CD4-positive, alpha-beta T cell treated with Interleukin-15 for 1 hour (primary cell): ENCODE measurements at regions not wholly inside any gene's neighbourhood (a gene's known extent, or its start where the extent isn't known, plus 50 kb on each side); places are given as distances from the start of the nearest gene placed in this dataset.

ENCODE experiments used
- DNase-seq: peaks from one replicate; pipeline ENCODE4 v3.0.0-alpha.2; 2020

DNA sequence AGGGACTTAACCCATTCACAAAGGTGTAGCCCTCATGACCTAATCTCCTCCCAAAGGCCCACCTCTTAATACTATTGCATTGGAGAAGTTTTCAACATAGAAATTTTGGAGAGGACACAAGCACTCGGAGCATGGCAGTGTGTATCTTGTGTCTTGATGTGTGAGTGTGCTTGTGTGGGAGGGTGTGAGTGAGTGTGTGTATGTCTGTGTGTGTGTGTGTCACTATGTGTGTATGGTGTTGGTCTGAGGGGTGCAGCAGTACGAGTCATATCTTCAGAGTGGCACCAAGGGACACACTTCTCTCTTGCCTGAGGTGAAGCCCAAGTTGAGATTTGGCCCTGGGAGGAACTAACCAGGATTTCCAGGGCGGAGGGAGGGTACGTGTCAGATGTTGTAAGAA lies 73.7 kb downstream of the NAV1 start:
- no peak for DNase-seq

DNA sequence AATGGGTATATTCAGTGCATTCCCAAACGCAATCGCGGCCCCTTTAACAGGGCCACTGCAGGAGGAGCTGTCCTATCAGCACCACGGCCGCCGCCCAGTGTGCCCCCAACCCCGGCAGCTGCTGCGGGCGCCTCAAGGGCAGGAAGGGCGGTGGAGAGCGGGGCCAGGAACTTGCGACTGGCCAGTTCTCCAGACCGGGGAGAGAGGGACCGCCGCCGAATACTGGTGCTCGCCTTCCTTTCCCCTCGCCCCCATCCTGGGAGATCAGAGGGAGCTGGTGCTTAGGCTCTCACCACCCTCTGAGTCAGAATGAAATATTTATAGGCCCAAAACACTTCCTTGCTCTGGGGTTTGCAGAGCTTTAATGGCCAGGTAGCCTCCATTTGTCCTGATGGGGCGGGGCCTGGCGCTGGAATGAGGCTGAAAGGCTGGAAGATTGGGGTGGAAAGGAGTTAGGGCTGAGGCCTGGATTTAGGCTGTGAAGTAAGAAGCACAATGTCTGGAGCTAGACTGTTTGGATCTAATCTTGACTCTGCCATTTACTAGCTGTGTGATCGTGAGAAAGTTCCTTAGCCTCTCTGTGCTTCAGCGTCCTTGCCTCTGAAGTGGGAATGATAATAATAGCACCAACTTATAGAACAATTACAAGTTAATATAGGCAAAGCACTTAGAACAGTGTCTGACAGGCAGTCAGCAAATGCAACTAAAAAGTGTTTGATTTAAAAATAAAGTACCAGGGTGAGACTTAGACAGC lies 75.5 kb downstream of the NAV1 start:
- DNase-seq = no peak

DNA sequence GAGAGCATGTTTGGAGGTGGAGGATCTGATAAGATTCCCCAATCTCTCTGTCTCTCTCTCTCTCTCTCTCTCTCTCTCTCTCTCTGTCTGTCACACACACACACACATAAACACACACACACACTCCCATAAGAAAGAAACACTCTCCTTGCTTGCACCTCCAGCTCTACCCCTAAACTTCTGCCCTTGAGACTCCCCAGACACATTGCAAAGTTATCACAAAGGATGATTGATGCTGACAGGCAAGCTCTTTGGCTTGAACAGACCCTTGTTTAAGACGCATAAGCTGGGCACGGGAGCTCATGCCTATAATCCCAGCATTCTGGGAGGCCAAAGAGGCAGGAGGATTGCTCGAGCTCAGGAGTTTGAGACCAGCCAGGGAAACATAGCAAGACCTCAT lies 78.2 kb downstream of the NAV1 start:
- DNase-seq = no peak

DNA sequence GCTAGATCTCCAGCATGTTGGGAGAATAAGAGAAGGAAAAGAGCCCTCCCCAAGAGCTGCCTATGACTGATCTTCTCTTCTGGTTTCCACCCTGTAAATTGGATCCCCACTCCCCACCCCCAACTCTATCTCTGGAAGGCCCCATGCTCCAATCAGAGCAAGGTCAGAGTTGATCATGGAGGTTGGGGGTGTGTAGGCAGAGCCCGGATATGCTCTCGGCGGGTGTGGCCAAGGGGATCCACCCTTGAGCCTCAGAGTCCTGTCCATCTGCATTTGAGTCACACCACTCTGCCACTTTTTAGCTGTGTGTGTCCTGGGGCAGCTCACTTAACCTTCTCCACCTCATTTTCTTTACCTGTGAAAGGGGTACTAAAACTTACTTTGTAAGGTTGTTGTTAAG lies 79.5 kb downstream of the NAV1 start:
- DNase-seq = no peak

DNA sequence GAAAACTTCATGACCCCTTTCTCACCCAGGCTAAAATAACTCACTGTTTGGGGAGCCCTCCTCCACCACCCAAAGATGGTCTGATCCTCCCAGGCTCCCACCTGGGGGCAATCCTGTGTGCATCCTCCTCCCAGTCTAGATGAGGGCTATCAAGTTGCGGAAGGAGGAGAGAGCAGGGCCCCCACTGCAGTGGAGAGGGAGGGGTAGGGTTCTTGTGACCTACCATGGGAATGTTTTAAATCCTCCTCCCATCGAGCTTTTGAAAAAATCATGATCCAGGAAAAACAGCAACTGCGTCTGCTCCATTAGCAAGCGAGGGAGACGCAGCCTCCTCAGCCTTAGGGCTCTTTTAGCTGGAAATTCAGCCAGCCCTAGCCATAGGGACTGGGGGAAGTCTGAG lies 80.0 kb downstream of the NAV1 start:
- DNase-seq = no peak

DNA sequence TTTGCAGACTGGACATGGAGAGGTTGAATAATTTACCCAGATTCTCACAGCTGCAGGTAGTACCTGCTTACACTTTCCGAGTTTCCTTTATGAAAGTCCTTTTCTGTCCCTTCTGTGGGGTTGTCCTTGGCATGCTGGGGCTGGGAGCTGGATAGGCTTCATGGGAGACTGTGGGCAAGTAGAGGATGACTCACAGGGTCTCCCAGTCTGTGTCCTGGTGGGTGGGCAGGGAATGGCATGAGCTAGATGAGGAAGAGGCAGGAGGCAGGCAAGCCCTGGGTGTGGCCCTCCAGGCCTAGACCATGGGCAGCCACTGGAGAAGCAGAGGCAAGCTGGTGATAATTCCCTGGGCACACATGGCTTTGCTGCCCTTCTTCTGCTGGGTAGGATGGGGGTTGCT lies 80.6 kb downstream of the NAV1 start:
- DNase-seq = no peak

DNA sequence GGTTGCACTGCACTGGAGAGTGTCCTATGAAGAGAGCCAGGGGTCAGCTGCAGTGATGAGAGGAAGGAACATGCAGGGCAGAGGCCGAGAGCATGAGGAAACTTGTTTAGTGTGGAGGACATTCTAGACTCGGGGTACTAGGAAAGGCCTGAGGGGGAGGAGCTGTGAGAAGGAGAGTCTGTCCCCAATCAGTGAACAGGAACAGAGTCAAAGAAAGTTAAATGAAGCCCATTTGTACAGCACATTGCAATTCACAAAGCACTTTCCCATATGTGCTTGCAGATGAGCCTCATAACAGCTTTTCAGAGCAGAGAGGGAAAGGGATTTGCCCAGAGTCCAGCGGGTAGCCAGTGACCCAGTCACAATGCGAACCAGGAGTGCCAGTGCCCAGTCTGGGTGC lies 83.4 kb downstream of the NAV1 start:
- no peak for DNase-seq

DNA sequence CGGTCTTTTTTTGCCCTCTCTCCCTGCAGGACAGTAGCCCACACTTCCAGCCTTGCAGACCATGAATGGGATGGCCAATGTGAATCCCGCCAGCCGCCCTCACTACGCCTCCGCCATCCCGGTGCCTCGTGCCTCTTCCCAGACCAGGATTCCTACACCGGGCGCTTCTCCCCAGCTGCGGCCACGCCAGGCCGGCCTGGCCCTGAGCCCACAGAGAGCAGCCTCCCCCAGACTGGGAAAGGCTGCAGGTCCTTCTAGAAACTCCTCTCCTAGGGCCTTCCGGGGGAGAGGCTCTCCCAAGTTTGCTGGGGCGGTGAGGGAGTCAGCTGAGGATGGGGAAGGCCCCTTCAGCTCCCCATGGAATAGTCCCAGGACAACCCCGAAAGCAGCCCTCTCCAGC lies 83.9 kb downstream of the NAV1 start:
- DNase-seq = no peak

DNA sequence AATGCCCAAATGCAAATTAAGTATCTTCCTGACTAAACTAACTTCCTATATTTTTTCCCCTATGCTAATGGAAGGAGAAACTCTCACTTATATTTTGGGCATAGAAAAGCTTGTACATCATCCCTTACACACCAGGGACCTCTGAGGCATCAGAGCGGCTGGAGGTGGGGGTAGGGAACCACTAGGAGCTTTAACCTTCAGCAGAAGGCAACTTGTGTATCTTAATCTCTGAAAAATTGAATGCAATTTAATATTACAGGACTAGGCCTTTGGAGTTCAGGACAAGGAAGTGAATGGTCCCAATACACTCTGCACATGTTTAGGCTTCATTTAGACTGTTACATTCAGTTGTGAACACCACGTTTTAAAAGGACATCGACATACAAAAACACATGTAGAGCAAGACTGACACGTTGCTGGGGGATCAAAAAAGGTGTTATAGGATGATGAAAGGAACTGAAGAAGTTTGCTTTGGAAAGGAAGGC lies 85.9 kb downstream of the NAV1 start:
- DNase-seq = no peak

DNA sequence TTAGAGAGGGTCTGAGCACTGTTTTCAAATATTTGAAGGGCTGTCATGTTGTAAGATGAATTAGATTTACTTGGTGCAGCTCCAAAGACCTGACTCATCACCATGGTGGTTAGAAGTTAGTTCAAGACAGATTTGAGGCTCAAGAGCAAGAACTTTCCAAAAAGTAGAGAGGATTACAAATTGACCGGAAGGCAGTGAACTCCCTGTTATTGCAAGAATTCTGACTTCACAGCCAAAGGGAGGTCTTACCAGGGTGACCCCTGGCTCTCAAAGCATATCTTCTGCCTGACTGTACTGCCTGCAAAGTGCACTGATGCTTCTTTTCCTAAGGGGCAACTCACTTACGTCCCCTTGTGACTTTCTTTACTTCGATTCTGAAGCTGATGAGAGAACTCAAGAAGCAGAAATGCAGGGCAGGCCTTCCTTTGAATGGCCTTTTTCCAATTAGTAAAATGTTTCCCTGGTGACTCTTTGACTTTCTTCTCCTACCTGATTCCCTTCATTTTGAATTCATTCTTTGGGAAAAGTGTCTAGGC lies 86.4 kb downstream of the NAV1 start:
- DNase-seq = no peak

DNA sequence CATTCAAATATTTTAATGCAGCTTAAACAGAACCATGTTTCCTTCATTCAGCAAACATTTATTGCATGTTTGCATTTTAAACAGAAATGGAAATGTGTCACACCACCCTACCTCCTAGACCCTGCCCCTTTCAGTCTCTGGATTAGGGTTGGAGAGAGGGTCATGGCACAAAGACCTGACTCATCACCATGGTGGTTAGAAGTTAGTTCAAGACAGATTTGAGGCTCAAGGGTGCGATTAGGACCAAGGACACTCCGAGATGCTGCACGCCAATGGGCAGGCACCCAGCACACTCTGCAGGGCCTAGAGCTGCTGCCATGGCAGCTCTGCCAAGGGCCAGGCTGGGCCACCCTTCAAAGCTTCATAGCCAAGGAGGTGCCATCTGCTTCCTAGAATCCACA lies 86.9 kb downstream of the NAV1 start:
- DNase-seq = no peak

DNA sequence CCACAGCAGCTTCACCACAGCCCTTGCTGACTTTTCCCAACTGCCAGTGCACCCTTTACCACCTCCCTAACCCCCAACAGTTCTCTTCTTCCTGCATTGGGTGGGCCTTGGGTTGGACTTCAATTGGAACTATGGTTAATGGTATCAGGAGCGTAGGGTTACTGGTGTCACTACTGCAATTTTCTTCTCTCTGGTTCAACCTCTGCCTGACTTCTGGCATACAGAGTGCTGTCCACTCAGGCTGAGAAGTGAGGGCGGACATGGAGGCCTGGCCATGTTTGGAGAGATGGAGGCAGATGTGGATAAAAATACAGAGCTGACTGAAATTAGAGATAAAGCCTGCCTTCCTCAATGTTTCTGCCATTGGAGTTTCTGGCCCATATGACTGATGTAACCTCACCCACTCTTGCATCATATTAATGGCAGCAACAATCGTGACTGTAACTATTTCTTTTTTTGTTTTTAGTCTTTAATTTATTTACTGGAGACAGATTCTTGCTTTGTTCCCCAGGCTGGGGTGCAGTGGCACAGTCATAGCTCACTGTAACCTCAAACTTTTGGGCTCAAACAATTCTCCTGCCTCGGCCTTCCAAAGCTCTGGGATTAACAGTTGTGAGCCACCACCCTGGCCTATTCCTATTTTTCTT lies 87.8 kb downstream of the NAV1 start:
- DNase-seq = no peak

DNA sequence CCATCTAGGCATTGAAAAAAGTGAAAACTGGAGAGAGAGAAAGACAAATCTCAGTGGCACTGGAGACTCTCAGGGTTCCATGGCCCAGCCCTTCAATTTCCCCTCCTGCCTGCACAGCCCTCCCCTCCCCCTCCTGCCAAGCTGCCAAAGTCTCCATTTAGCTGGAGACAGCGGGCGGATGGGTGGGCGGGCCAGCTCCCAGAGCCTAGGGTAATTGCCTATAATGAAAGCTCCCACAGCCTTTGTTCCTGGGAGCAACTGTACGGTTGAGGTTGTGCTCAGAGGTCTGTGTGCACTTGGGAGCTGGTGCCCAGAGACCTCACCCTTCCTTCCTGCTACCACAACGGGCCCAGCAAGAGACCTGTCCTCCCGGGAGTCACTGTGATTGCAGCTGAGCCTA lies 89.6 kb downstream of the NAV1 start:
- DNase-seq = no peak

DNA sequence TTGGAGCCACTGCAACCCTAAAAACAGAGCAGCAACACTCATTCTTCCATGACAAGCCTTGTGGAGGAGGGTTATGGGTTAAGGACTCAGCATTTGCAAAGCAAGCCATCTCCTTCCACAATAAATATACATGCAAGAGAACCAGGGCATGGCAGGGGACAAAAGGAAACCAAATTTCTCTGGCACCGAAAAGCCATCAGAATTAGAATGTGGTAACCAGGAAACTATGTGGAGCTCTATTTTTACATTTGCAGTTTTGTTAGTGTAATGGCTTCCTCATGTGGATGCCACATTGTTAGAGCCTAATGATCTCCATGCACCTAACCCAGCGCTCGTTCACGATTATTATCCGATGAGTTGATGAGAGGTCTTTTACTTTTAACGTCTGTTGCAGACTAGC lies 91.7 kb downstream of the NAV1 start:
- no peak for DNase-seq

DNA sequence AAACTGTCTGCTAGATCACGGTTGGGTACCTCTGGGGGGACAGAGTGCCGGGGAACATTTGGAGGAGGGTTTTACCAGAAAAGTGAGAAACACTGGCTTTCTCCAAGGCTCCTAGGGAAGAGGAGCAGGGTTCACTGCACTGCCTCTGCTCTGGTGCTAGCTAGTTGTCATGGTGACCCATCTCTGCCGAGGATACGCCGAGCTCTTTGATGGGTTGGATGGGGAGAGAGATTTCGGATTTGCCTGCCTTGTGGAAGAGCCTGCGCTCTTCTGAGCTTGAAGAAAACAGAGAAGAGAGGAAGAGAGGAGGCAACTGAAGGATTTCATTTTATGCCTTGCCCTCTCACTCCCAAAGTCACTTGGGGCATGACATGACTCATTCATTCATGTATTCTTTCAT lies 92.1 kb downstream of the NAV1 start:
- no peak for DNase-seq

DNA sequence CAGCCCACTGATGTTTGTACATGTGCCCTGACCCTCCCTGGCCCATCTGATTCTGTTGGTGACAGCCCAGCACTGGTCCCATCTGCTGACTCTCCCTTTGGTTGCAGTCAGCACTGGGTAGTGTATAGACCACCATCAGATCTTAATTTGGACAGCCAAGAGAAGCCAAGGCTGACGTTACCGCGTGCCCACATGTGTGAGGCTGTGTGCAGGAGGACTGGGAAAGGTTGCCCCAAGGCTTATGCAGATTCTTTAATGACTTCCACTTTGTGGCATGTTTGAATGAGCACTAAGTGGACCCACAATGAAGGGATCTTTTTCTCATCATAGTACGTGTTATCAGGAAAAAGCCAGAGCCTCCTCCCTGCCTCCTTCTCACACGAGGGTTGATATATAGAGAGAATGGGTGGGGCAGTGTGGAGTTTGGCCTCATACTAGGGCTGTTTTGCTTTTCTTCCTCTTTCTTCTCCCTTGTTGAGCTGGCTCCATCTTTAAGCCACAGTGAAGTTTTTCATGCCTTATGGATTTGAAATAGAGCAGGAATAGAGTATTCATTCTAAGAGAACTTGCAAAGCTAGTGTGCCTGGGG lies 93.5 kb downstream of the NAV1 start:
- no peak for DNase-seq

DNA sequence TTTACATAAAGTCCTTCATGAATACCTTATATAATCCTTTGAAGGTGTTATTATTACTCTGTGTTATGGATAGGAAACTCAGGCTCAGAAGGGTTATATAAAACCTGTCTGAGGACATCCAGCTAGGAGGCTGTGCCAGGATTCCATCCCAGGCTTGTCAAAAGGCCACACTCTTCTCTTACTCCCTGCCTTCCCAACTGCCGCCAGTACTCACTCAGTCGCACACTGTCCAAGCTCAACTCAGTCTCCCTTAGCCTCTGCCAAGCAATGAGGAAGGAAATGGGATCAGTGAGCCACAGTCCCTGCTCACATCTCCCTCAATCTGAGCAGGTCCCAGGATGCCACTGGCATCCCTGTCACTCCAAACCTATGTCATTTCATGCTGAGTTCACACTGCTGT lies 94.4 kb downstream of the NAV1 start:
- no peak for DNase-seq

DNA sequence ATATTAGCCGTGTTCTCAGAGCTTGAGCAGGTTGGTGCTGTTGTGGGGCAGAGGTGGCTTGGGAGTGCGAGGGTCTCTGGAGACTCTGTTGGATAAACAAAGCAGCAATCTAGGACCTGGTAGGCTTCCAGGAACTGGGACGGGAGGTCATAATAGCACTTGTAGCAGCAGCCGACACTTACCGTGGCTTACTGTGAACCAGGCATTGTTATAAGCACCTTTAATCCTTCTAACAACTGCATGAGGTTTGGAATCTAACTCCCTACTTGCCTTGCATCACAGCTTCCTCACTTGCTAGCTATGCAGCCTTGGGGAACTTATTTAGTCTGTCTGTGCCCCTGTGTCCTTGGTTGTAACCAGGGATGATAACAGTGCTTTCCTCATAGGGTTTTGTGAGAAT lies 94.9 kb downstream of the NAV1 start:
- DNase-seq = no peak

DNA sequence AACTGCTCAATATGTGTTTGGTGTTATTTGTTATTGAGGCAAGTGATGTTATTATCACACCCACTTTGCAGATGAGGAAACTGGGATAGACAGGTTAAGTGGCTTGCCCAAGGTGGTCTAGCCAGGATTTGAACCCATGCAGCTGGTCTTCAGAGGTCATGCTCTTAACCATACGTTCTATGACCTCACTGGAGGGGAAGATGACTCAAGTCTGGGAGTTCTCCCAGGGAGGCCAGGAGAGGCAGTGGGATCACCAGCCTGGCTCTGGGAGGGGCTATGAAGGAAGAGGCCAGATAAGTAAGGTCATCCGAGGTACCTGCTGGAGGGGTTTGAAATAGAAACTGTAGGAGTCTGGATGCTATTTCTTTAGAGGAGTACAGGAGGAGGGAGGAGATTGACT lies 95.3 kb downstream of the NAV1 start:
- DNase-seq = no peak

DNA sequence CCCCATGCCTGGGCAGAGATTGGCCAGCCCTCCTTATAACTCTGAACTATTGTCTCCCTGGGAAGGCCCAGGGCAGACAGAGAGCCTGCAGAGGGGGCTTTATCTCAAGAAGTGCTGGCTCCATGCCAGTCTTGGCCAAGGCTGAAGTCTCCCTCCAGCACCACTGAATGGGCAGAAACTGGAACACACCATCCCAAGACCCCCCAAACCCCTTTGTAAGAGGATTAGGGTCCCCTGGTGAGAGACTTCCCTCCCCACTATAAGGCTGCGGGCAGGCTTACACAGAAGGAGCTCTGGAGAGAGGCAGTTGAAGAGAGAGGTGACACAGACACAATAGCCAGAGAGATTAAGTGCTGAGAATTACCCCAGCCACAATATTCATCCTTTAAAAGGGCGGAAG lies 97.2 kb downstream of the NAV1 start:
- no peak for DNase-seq

DNA sequence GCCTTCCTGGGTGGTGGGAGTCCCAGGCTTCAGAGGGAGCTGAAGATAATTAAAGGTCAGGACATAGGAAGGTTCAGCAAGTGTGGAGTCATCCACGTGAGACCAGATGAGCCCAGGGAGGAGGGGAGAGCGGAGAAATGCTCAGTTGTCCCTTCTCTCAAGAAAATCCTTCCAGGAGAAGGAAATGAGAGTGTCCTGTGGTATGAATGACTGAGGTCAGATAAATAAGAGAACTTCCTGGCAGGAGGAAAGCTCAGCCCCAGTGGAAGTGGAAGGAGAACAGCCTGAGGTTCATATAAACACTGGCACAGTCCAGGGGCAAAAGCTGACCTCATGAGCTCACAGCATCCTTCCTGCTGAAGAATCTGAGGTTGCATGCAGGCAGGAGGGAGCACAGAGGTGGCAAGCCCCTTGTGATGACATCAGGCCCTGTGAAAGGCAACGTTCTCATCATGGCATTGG lies 97.6 kb downstream of the NAV1 start:
- no peak for DNase-seq

DNA sequence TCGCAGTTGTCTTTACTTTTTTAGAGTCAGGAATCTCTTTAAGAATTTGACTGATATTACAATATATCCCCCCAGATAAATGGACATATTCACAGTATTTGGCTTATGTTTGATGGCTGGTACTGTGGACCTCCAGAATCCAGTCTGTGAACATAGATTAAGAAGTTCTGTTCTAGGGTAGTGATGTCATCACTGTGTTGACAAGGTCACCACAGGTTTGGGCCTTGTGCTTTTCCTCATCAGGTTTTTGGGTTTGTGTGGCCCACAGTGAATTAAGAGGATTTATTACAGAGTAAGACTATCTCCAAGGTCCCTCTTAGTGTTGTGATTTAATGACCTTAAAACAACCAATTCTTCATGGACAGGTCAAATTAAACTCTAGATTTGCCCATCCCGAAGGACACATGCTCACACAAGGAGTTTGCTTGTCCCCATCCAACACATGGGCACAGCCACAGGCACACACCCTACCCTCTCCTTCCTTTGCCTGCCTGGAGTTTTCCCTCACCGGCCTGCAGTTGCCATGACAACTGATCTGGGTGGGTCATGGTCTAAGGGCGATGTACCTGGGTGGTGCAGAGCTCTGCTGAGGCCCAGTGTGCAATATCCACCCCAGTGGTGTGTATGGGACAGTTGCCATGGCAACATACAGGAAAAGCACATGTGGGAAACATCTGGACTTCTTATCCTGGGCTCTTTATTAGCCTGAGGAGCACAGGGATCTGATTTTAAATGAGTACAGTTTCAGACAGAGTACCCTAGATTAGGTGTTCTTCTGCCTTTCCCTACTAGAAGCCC lies 98.6 kb downstream of the NAV1 start:
- DNase-seq = no peak

DNA sequence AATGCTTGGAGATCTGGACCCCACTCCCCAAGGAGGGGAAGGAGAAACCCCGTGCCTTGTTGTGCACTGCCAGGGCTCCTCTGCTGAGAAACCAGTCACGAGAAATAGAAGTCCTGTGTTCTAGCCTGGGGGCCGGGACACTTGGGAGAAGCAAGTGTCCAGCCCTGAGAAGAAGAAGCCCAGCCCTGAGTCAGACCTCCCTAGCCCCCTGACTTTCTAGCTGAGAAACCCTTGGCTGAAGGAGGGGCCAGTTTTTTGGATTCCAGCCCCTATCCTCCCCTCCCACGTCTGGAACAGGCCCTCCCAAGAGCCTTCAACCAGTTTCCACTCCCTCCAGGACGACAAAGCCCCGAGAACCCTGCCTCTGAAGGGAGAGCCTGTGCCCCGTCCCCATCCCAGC lies 100.5 kb downstream of the NAV1 start:
- DNase-seq = no peak
